Subcutaneous abdominal adipose tissue (tissue), 5 donors: ENCODE measurements at regions not wholly inside any gene's neighbourhood (a gene's known extent, or its start where the extent isn't known, plus 50 kb on each side); places are given as distances from the start of the nearest gene placed in this dataset.

ENCODE experiments used
- H3K27ac ChIP-seq: one replicate; pipeline ENCODE4 v1.7.0; 2013; ENCODE audit warnings: low read depth, mild to moderate bottlenecking, inconsistent platforms, low read length, moderate library complexity
- H3K27me3 ChIP-seq, 5 donors: one replicate each; pipeline ENCODE4 v1.7.0; 2013; ENCODE audit warnings: low read length in 5 of 5, inconsistent platforms in 1 of 5; ENCODE audit not compliant: control insufficient read depth in 5 of 5, insufficient read depth in 4 of 5
- H3K36me3 ChIP-seq, 5 donors: one replicate each; pipeline ENCODE4 v1.7.0; 2013; ENCODE audit warnings: low read length in 5 of 5; ENCODE audit not compliant: control insufficient read depth in 5 of 5, insufficient read depth in 5 of 5
- H3K4me1 ChIP-seq, 5 donors: one replicate each; pipeline ENCODE4 v1.7.0; 2013; ENCODE audit warnings: low read length in 5 of 5, mild to moderate bottlenecking in 3 of 5, moderate library complexity in 1 of 5; ENCODE audit not compliant: control insufficient read depth in 5 of 5, insufficient read depth in 5 of 5
- H3K4me3 ChIP-seq, 5 donors: one replicate each; pipeline ENCODE4 v1.7.0; 2013; ENCODE audit warnings: low read length in 5 of 5, low read depth in 1 of 5
- H3K9ac ChIP-seq, 5 donors: one replicate each; pipeline ENCODE4 v1.7.0; 2013; ENCODE audit warnings: low read length in 5 of 5, mild to moderate bottlenecking in 4 of 5, moderate library complexity in 3 of 5
- H3K9me3 ChIP-seq, 5 donors: one replicate each; pipeline ENCODE4 v1.7.0; 2013; ENCODE audit warnings: low read length in 5 of 5; ENCODE audit not compliant: control insufficient read depth in 5 of 5
- donor health status: healthy.
- donor health status: healthy.
- donor health status: healthy.
- donor health status: healthy.
- donor health status: healthy.

DNA sequence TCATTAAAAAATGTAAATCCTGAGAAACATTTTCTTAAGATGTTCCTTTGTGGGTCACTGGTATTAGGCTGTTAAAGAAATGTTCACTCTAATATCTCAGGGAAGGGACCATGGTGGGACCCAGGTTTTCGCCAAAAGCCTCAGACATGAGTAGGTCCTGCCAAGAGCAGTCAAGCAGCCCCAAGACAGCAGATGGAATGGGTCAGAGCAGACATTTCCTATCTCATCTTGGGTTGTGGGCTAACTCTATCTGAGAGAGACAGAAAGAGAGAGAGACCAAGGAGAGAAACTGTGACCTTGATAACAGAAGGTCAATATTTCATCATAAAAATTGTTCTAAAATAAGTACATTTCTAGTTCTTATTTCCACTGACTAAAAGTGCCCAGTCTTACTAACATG lies 661.7 kb downstream of the TSN start:
- H3K9me3 ChIP-seq = no peaks in the 10 kb centered on the region
- no peak overlapping the region for H3K27ac ChIP-seq
- H3K36me3 ChIP-seq = no peaks in the 10 kb centered on the region
- peaks cover 0 to 3% (median 0%) of the 10 kb centered on the region in 5 donors for H3K4me1 ChIP-seq
- no peak overlapping the region for H3K9ac ChIP-seq
- no peaks in the 10 kb centered on the region for H3K27me3 ChIP-seq
- H3K4me3 ChIP-seq = no peak overlapping the region

DNA sequence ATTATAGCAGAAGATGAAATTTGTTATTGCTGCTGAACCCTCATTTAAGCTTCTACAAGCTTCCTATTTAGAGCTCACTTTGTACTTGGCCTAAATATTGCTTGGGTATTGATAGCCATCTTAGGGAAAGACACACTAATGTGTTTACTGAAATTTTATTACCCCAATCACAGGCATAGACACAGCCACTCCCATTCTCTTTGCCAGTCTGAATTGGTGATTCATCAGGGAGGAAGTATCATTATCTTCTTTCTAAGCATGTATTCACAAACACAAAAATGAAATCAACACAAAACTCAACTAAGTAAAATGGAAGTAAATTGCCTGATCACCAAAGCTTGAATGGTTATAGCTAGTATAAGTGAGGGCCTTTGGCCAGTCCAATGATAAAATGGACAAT lies 666.3 kb downstream of the TSN start:
- H3K9ac ChIP-seq = no peak overlapping the region
- no peaks in the 10 kb centered on the region for H3K36me3 ChIP-seq
- no peak overlapping the region for H3K27ac ChIP-seq

DNA sequence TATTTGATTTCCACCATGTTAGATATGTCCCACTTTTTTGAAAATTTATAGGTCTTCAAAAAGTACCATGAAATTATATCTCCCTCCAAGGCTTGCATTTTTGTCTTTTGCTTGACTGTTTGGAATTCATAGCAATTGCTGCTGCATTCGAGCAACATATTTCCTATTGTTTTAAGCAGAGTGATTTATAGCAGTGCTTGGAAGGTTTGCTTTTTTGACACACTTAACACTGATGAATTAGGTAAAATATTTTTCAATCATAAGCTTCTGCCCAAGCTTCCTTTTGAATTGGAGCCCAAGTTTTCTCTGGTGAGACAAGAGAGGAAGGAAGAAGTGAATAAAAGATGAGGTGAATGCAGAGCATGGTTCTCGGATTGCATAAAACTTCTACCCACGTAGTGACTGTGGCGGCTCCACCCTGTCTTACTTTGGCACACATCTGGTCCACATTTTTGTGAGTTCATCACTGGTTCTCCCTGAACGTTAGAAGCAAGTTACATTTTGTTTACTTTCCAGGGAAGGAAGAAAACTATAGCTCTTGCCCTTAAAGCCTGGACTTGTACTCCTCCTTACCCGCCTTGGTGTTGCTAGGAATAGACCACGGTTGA lies 667.0 kb downstream of the TSN start:
- Histone ChIP-seq H3K4me1 (no peaks in the 10 kb centered on the region), H3K27ac (no peak overlapping the region), H3K36me3 (no peaks in the 10 kb centered on the region), H3K9me3 (no peaks in the 10 kb centered on the region), H3K4me3 (no peak overlapping the region), H3K27me3 (no peaks in the 10 kb centered on the region), H3K9ac (no peak overlapping the region)

More for the DNA sequence above, 666.3 kb downstream of the TSN start:
- Histone ChIP-seq H3K27me3 (no peaks in the 10 kb centered on the region), H3K4me1 (no peaks in the 10 kb centered on the region), H3K4me3 (no peak overlapping the region), H3K9me3 (no peaks in the 10 kb centered on the region)

DNA sequence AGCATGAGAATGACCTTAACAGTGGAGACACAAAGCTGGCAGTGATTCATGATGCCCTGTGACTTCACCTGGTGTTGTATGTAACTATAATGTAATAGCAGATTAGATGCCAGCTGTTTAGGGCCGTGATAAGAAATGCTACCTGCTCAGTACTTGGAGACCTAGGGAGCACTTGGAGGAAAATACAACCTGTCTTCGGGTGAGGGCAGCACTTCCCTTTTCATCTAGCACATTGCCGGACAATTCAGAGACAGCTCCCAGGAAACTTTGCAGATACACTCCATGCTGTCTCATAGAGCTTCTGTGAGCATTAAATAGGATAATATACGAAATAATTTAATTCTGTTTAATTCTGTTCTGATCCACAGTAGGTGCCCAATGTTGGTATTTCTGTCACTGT lies 668.5 kb downstream of the TSN start:
- Histone ChIP-seq H3K4me1 (no peaks in the 10 kb centered on the region), H3K9me3 (no peaks in the 10 kb centered on the region), H3K27ac (no peak overlapping the region), H3K36me3 (no peaks in the 10 kb centered on the region), H3K4me3 (no peak overlapping the region), H3K9ac (no peak overlapping the region), H3K27me3 (no peaks in the 10 kb centered on the region)

DNA sequence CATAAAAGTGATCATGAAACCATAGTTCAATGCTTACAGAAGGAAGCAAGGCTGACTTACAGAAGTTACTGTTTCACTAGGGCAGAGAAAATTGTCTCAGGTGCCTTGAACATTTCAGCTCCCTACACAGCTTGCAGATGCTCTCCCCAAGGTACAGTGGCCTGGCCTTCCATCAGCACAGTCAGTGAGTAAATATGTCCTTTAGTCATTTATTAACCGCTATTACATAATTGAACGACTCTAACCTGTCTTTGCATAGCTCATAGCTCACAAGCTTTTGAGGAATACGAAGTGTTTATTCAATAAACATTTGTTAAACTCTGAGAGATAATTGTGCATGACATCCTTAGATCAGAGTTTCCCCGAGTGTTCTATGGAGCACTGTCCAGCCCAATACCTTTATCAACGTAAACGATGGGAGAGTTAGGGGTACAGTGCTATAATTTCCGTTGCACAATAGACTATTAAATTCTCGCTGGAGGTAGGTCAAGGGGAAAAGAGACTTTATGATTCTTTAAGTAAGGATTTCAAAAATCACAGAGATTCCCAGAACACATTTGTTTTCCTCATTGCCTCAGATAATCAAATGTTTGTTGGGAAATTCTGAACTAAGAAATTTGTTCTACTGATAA lies 677.8 kb downstream of the TSN start:
- no peak overlapping the region for H3K4me3 ChIP-seq
- H3K27ac ChIP-seq = no peak overlapping the region
- H3K27me3 ChIP-seq = no peaks in the 10 kb centered on the region
- H3K9ac ChIP-seq = no peak overlapping the region
- H3K9me3 ChIP-seq = no peaks in the 10 kb centered on the region
- H3K4me1 ChIP-seq = no peaks in the 10 kb centered on the region
- no peaks in the 10 kb centered on the region for H3K36me3 ChIP-seq

DNA sequence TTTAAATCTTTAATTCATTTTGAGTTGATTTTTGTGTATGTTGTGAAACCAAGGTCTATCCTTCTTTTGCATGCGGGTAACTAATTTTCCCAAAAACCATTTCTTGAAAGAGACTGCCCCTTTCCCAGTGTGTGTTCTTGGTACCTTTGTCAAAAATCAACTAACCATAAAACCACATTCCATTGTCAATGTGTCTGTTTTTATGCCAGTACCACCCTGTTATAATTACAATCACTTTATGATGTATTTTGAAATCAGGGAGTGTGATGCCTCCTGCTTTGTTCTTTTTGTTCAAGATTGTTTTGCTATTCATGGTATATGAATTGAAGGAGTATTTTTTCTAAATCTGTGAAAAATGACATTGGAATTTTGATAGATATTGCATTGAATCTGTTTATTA lies 689.6 kb downstream of the TSN start:
- no peaks in the 10 kb centered on the region for H3K36me3 ChIP-seq
- H3K9ac ChIP-seq = no peak overlapping the region
- H3K4me3 ChIP-seq = no peak overlapping the region
- H3K27me3 ChIP-seq = no peaks in the 10 kb centered on the region
- H3K27ac ChIP-seq = no peak overlapping the region
- no peaks in the 10 kb centered on the region for H3K4me1 ChIP-seq
- peaks cover 0 to 2% (median 0%) of the 10 kb centered on the region in 5 donors for H3K9me3 ChIP-seq

DNA sequence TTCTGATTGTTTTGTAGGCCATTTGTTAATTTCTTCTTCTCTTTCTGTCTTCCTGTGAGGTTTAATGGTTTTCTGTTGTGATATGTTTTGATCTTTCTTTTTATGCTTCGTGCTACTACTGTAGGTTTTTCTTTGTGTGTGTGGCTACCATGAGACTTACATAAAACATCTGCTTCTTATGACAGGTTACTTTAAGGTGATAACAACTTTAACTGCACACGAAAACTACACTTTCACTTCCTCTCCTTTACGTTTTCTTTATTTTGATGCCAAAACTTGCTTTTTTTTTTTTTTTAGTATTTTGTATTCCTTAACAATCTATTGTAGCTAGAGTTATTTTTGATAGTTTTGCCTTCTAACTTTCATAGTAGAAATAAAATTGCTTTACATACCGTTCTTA lies 691.3 kb downstream of the TSN start:
- Histone ChIP-seq H3K27me3 (no peaks in the 10 kb centered on the region), H3K27ac (no peak overlapping the region), H3K9me3 (peaks cover 0 to 6% (median 0%) of the 10 kb centered on the region in 5 donors), H3K4me1 (no peaks in the 10 kb centered on the region), H3K4me3 (no peak overlapping the region), H3K9ac (no peak overlapping the region), H3K36me3 (no peaks in the 10 kb centered on the region)

DNA sequence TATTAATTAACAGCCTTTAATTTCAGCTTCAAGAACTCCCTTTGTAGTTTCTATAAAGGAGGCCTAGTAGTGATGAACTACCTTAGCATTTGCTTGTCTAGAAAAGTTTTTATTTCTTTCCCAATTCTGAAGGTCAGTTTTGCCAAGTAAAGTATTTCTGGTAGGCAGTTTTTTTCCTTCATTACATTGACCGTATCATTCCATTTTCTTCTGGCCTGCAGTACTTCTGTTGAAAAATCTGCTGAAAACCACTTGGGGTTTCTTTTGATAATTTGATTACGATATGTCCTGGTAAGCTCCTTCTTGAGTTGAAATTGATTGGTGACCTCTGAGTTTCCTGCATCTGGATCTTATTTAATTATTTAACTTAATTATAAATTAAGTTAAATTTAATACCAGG lies 691.8 kb downstream of the TSN start:
- Histone ChIP-seq H3K27me3 (no peaks in the 10 kb centered on the region), H3K4me1 (no peaks in the 10 kb centered on the region), H3K36me3 (no peaks in the 10 kb centered on the region), H3K4me3 (no peak overlapping the region), H3K27ac (no peak overlapping the region), H3K9ac (no peak overlapping the region), H3K9me3 (peaks cover 0 to 6% (median 0%) of the 10 kb centered on the region in 5 donors)

DNA sequence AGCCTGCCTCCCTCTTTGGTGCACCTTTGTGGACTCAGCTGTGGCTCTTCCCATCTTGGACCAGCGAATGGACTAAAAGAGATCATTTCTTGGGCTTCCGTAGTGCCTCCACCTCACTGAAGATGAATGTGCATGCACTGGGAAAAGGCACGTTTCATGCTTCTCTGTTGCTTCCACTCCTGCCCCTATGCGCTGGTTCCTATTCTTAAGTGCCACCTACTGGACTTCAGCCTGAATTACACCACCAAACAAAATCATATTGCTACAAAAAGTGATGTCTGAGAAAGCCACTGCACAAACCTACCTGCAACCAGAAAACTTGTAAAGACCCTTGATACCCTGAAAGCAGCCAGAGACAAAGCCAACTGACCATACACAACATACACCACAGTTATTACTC lies 695.6 kb downstream of the TSN start:
- Histone ChIP-seq H3K4me1 (no peaks in the 10 kb centered on the region), H3K4me3 (no peak overlapping the region), H3K9ac (no peak overlapping the region)

DNA sequence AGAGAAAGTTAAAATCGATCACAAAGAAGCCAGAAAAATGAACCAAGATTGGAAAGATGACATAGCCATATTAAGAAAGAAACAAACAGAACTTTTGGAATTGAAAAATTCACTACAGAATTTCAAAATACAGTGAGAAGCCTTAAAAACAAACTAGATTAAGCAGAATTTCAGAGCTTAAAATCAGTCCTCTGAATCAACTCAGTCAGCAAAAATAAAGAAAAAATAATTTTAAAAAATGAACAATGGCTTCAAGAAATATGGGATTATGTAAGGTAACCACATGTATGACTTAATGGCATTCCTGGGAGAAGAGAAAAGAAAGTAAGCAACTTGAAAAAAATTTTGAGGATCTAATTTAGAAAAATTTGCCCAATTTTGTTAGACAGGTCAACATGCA lies 696.2 kb downstream of the TSN start:
- Histone ChIP-seq H3K9ac (no peak overlapping the region), H3K9me3 (peaks cover 0 to 4% (median 0%) of the 10 kb centered on the region in 5 donors), H3K36me3 (no peaks in the 10 kb centered on the region), H3K4me3 (no peak overlapping the region), H3K4me1 (no peaks in the 10 kb centered on the region), H3K27ac (no peak overlapping the region), H3K27me3 (no peaks in the 10 kb centered on the region)

More for the DNA sequence above, 695.6 kb downstream of the TSN start:
- Histone ChIP-seq H3K36me3 (no peaks in the 10 kb centered on the region), H3K27ac (no peak overlapping the region), H3K27me3 (no peaks in the 10 kb centered on the region), H3K9me3 (peaks cover 0 to 4% (median 0%) of the 10 kb centered on the region in 5 donors)
